Brain microvascular endothelial cell (primary cell): ENCODE measurements at regions not wholly inside any gene's neighbourhood (a gene's known extent, or its start where the extent isn't known, plus 50 kb on each side); places are given as distances from the start of the nearest gene placed in this dataset.

Experiments
- DNase-seq: peaks from one replicate; pipeline ENCODE4 v3.0.0-alpha.2; 2020
- H3K27ac ChIP-seq: fragments of 250-450 bp; sonication (Bioruptor Pico); 2 replicates; pipeline ENCODE4 v1.5.1; 2020; ENCODE audit warnings: mild to moderate bottlenecking, moderate library complexity
- H3K27me3 ChIP-seq: fragments of 250-450 bp; sonication (Bioruptor Pico); replicated peaks from 2 replicates; pipeline ENCODE4 v1.5.1; 2020; ENCODE audit warnings: mild to moderate bottlenecking
- H3K36me3 ChIP-seq: fragments of 250-450 bp; sonication (Bioruptor Pico); replicated peaks from 2 replicates; pipeline ENCODE4 v1.5.1; 2020; ENCODE audit warnings: mild to moderate bottlenecking
- H3K4me3 ChIP-seq: 2 replicates; pipeline ENCODE4 v1.5.1; 2011; ENCODE audit warnings: low read depth, mild to moderate bottlenecking, control low read depth, low read length, moderate library complexity
- CTCF ChIP-seq: IDR thresholded peaks from 2 replicates; pipeline ENCODE4 v1.5.1; 2011; ENCODE audit warnings: low read depth, mild to moderate bottlenecking, moderate library complexity, low read length, control low read depth, inconsistent platforms; ENCODE audit errors: missing control alignments
- in situ Hi-C: cut with HindIII; loops from 2 replicates; pipeline ENCODE4 v1.10.0; 2017; ENCODE audit warnings: low sequenced_read_pairs, low pct_ligation_motif_present

DNA sequence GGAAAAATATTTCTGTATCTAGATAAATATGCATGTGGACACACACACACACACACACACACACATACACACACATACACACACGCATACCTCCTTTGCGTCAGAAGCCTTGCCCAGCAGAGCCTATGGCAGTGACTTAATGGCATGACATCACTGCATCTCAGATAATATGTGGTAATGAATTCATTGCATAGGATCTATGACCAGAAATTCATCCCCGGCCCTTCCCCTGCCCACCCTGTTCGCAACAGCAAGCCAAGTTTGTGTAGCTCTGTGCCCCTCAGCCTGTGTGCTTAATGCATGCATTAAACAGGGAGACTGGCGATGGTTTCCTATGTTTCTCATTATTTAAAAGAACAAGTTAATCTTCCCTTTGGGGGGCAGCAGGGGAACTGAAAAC, 120.7 kb downstream of the NKX6-1 start:
- no peak for DNase-seq
- TF ChIP-seq CTCF, result no peak
- H3K27me3 ChIP-seq, result no peaks in the 10 kb centered on the region
- no peak overlapping the region for H3K4me3 ChIP-seq
- in situ Hi-C loops, result no loop called here
- H3K27ac ChIP-seq, result no peak overlapping the region
- H3K36me3 ChIP-seq, result no peaks in the 10 kb centered on the region

- in situ Hi-C loops, result no loop called here
- Histone ChIP-seq H3K27ac (no peak overlapping the region), H3K36me3 (no peaks in the 10 kb centered on the region), H3K27me3 (no peaks in the 10 kb centered on the region), H3K4me3 (no peak overlapping the region)
- DNase-seq, result no peak
- TF ChIP-seq CTCF, result no peak
Measured at GRCh38 chr4:84366907-84367306, 132.2 kb downstream of the NKX6-1 start.

DNA sequence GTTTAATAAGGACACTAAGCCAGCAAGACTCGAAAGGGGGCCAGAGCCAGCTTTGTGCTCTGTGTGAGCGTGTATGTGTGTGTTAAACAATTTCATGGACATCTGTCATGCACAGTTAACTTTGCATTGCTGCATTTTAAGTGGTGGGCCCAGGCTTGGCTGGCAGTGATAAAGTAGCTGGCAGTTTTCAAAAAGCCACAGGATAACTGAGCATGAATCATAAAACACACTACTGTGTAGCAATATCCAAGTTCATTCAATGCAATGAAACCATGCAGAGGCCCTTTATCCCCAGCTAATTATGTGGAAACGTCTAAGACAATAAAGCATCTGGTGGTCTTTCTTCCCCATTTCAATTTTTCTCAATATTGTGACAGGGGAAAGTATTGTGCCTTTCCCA, 132.9 kb downstream of the NKX6-1 start:
- Histone ChIP-seq H3K36me3 (no peaks in the 10 kb centered on the region), H3K4me3 (no peak overlapping the region), H3K27me3 (no peaks in the 10 kb centered on the region), H3K27ac (no peak overlapping the region)
- no peak for TF ChIP-seq CTCF
- DNase-seq, result no peak
- in situ Hi-C loops, result no loop called here

- TF ChIP-seq CTCF, result no peak
- in situ Hi-C loops, result no loop called here
- Histone ChIP-seq H3K36me3 (no peaks in the 10 kb centered on the region), H3K27ac (no peak overlapping the region), H3K4me3 (no peak overlapping the region), H3K27me3 (no peaks in the 10 kb centered on the region)
- no peak for DNase-seq
Measured at GRCh38 chr4:84362896-84363655, 136.0 kb downstream of the NKX6-1 start.

GRCh38 chr4:84342161-84342560, 156.9 kb downstream of the NKX6-1 start:
- Histone ChIP-seq H3K4me3 (no peak overlapping the region), H3K27ac (no peak overlapping the region), H3K27me3 (no peaks in the 10 kb centered on the region), H3K36me3 (no peaks in the 10 kb centered on the region)
- no peak for DNase-seq
- in situ Hi-C loops, result no loop called here
- no peak for TF ChIP-seq CTCF

GRCh38 chr4:84341559-84341958, 157.5 kb downstream of the NKX6-1 start:
- in situ Hi-C loops, result no loop called here
- Histone ChIP-seq H3K27ac (no peak overlapping the region), H3K27me3 (no peaks in the 10 kb centered on the region), H3K36me3 (no peaks in the 10 kb centered on the region), H3K4me3 (no peak overlapping the region)
- no peak for TF ChIP-seq CTCF
- DNase-seq, result no peak
